Naive thymus-derived CD4-positive, alpha-beta T cell (primary cell): ENCODE measurements at regions not wholly inside any gene's neighbourhood (a gene's known extent, or its start where the extent isn't known, plus 50 kb on each side); places are given as distances from the start of the nearest gene placed in this dataset.

Experiments
- ATAC-seq: fragments of 150-1000 bp; cut with Tn5 transposase; 2 replicates; pipeline ENCODE4 v1.10.0; 2021; ENCODE audit warnings: mild to moderate bottlenecking, moderate library complexity
- CTCF ChIA-PET: fragments of 350-600 bp; sonication (Branson Sonifier 250); formaldehyde crosslinking; loops from one replicate; lab custom pipeline; 2021; ENCODE audit warnings: antibody characterized with exemption; lab: Charles Lee
- POLR2A ChIA-PET: fragments of 350-600 bp; sonication (Branson Sonifier 250); formaldehyde crosslinking; loops from one replicate; lab custom pipeline; 2021; ENCODE audit warnings: antibody characterized with exemption, inconsistent platforms; lab: Charles Lee
- DNase-seq, 9 donors: peaks; one replicate each; pipeline versions ENCODE4 v3.0.0 to v3.0.0-alpha.2; 2020 to 2022; ENCODE audit warnings: mixed read lengths in 1 of 9
- H3K27ac ChIP-seq: one replicate; pipeline ENCODE4 v1.7.0; 2013; ENCODE audit warnings: mild to moderate bottlenecking, low read depth, low read length, moderate library complexity
- H3K27me3 ChIP-seq, 2 donors: one replicate each; pipeline ENCODE4 v1.7.0; 2013; ENCODE audit warnings: low read length in 2 of 2, mild to moderate bottlenecking in 2 of 2, moderate library complexity in 2 of 2; ENCODE audit not compliant: control insufficient read depth in 2 of 2, insufficient read depth in 2 of 2
- H3K36me3 ChIP-seq, 3 experiments: 1 replicate in 2 of 3; 2 replicates in 1 of 3; pipeline ENCODE4 v1.7.0; 2013; ENCODE audit warnings: low read length in 3 of 3, mild to moderate bottlenecking in 3 of 3, moderate library complexity in 1 of 3; ENCODE audit not compliant: insufficient read depth in 3 of 3, control insufficient read depth in 2 of 3
- H3K4me1 ChIP-seq, 2 donors: one replicate each; pipeline ENCODE4 v1.7.0; 2013; ENCODE audit warnings: low read length in 2 of 2, mild to moderate bottlenecking in 2 of 2, moderate library complexity in 1 of 2; ENCODE audit not compliant: control insufficient read depth in 2 of 2, insufficient read depth in 2 of 2
- H3K4me3 ChIP-seq: 2 replicates; pipeline ENCODE4 v1.7.0; 2013; ENCODE audit warnings: mild to moderate bottlenecking, low read length
- H3K9me3 ChIP-seq, 3 experiments: 1 replicate in 2 of 3; 2 replicates in 1 of 3; pipeline ENCODE4 v1.7.0; 2013; ENCODE audit warnings: low read length in 3 of 3; ENCODE audit not compliant: control insufficient read depth in 2 of 3
- H3K27ac Mint-ChIP-seq, 9 donors: one replicate each; pipeline ENCODE4 v1.8.0; 2020 to 2022; ENCODE audit warnings: mixed read lengths in 9 of 9, mild to moderate bottlenecking in 8 of 9, moderate library complexity in 5 of 9, inconsistent platforms in 2 of 9
- H3K27me3 Mint-ChIP-seq, 5 donors: one replicate each; pipeline ENCODE4 v1.8.0; 2021 to 2022; ENCODE audit warnings: mixed read lengths in 5 of 5, mild to moderate bottlenecking in 1 of 5
- H3K36me3 Mint-ChIP-seq, 5 donors: one replicate each; pipeline ENCODE4 v1.8.0; 2020 to 2022; ENCODE audit warnings: mixed read lengths in 5 of 5, mild to moderate bottlenecking in 3 of 5, inconsistent platforms in 1 of 5
- H3K4me1 Mint-ChIP-seq, 7 donors: one replicate each; pipeline ENCODE4 v1.8.0; 2020 to 2022; ENCODE audit warnings: mixed read lengths in 7 of 7, mild to moderate bottlenecking in 3 of 7, inconsistent platforms in 1 of 7
- H3K4me3 Mint-ChIP-seq, 10 donors: one replicate each; pipeline ENCODE4 v1.8.0; 2020 to 2022; ENCODE audit warnings: mild to moderate bottlenecking in 10 of 10, mixed read lengths in 10 of 10, moderate library complexity in 6 of 10, inconsistent platforms in 2 of 10
- H3K9me3 Mint-ChIP-seq, 11 donors: one replicate each; pipeline ENCODE4 v1.8.0; 2020 to 2022; ENCODE audit warnings: mixed read lengths in 11 of 11, mild to moderate bottlenecking in 4 of 11, inconsistent platforms in 1 of 11, moderate library complexity in 1 of 11
- intact Hi-C, 2 donors: fragments of 100-400 bp; cut with micrococcal nuclease; formaldehyde crosslinking; loops; one replicate each; pipeline ENCODE4 v1.15.1; 2023

DNA sequence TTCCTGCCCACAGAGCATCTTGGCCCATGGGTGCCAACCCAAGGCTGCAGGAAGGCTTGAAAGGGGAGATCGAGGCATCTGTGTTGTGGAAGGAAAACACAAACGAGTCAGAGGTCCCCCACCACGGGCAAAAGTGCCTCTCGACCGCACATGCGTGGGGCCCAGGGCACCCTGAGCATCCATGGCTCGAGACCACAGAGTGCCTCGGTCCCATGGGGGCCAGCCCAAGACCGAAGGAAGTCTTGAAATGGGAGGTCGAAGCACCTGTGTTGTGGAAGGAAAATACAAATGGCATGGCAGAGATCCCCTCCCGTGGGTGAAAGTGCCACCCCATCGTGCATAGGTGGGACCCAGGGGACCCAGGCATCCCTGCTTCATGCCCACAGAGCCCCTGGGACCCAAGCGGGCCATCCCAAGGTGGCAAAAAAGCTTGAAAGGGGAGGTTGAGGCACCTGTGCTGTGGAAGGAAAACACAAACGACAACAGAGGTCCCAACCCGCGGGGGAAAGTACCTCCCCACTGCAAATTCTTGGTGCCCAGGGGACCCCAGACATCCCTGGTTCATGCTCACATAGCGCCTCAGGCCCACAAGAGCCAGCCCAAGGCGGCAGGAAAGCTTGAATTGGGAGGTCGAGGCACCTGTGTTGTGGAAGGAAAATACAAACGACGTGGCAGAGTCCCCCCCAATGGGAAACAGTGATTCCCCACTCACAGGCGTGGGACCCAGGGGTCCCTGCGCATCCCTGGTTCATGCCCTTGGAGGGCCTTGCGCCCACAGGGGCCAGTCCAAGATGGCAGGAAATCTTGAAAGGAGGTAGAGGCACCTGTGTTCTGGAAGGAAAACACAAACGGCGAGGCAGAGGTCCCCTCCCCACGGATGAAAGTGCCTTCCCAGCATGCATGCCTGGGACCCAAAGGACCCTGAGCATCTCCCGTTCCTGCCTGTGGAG is 373.0 kb downstream of the ALG10 start:
- no peaks in the 10 kb centered on the region for H3K4me1 Mint-ChIP-seq
- peak in 1 of 9 donors; percentile 11 for DNase-seq
- H3K9me3 Mint-ChIP-seq, result peaks cover 0 to 53% (median 18%) of the 10 kb centered on the region in 11 donors
- peaks cover 0 to 21% (median 0%) of the 10 kb centered on the region in 5 donors for H3K27me3 Mint-ChIP-seq
- no peaks in the 10 kb centered on the region for H3K27me3 ChIP-seq
- no peak for ATAC-seq
- ChIA-PET POLR2A (no interaction called here), CTCF (no interaction called here)
- intact Hi-C loops, result no loop called here
- H3K9me3 ChIP-seq, result peaks cover 0 to 57% (median 0%) of the 10 kb centered on the region in 3 experiments
- H3K4me3 Mint-ChIP-seq, result no peak overlapping the region
- H3K4me3 ChIP-seq, result no peak overlapping the region
- no peak overlapping the region for H3K27ac ChIP-seq
- peaks cover 0 to 10% (median 0%) of the 10 kb centered on the region in 5 donors for H3K36me3 Mint-ChIP-seq
- H3K36me3 ChIP-seq, result no peaks in the 10 kb centered on the region
- H3K4me1 ChIP-seq, result no peaks in the 10 kb centered on the region
- H3K27ac Mint-ChIP-seq, result no peak overlapping the region

DNA sequence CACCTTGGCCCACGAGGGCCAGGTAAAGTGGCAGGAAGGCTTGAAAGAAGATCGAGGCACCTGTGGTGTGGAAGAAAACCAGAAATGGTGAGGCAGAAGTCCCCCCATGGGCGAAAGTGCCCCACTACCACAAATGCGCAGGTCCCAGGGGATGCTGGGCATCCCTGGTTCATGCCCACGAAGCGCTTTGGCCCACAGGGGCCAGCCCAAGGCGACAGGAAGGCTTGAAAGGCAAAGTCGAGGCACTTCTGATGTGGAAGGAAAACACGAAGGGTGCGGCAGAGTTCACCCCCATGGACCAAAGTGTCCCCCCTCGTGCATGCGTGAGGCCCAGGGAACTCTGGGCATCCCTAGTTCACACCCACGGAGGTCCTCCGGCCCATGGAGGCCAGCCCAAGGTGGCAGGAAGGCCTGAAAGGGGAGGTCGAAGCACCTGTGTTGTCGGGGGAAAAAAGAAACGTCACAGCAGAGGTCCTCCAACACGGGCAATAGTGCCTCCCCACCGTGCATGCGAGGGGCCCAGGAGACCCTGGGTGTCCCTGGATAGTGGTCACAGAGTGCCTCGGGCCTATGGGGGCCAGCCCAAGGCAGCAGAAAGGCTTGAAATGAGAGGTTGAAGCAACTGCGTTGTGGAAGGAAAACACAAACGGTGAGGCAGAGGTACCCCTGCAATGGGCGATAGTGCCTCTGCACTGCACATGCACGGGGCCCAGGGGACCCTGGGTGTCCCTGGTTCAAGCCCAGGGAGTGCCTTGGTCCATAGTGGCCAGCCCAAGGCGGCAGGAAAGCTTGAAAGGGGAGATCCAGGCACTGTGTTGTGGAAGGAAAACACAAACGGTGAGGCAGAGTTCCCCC is 373.9 kb downstream of the ALG10 start:
- H3K36me3 Mint-ChIP-seq, result peaks cover 0 to 19% (median 0%) of the 10 kb centered on the region in 5 donors
- DNase-seq, result peak in 1 of 9 donors; percentile 12
- peaks cover 0 to 50% (median 15%) of the 10 kb centered on the region in 11 donors for H3K9me3 Mint-ChIP-seq
- H3K27me3 Mint-ChIP-seq, result peaks cover 0 to 15% (median 0%) of the 10 kb centered on the region in 5 donors
- H3K27me3 ChIP-seq, result no peaks in the 10 kb centered on the region
- H3K4me3 Mint-ChIP-seq, result no peak overlapping the region
- no peak overlapping the region for H3K4me3 ChIP-seq
- no peak for ATAC-seq
- no peaks in the 10 kb centered on the region for H3K4me1 ChIP-seq
- peaks cover 0 to 58% (median 0%) of the 10 kb centered on the region in 3 experiments for H3K9me3 ChIP-seq
- H3K27ac ChIP-seq, result no peak overlapping the region
- H3K4me1 Mint-ChIP-seq, result no peaks in the 10 kb centered on the region
- no peak overlapping the region for H3K27ac Mint-ChIP-seq
- intact Hi-C loops, result no loop called here
- H3K36me3 ChIP-seq, result no peaks in the 10 kb centered on the region
- POLR2A ChIA-PET, result no interaction called here
- CTCF ChIA-PET, result no interaction called here

DNA sequence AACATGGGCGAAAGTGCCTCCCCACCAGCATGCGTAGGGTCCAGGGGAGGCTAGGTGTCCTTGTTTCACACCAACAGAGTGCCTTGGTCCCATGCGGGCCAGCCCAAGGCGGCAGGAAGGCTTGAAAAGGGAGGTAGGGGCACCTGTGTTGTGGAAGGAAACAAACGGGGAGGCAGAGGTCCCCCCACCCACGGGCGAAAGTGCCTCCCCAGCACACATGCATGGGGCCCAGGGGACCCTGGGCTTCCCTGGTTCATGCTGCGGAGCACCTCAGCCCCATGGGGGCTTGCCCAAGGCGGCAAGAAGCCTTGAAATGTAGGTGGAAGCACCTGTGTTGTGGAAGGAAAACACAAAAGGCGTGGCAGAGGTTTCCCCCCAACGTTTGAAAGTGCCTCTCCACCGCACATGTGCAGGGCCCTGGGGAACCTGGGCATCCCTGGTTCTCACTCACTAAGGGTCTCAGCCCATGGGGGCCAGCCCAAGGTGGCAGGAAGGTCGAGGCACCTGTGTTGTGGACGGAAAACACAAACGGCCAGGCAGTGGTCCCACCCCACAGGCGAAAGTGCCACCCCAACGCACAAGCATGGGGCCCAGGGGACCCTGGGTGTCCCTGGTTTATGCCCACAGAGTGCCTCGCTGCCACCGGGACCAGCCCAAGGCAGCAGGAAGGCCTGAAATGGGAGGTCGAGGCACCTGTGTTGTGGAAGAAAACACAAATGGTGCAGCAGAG is 374.7 kb downstream of the ALG10 start:
- H3K27me3 ChIP-seq, result no peaks in the 10 kb centered on the region
- Mint-ChIP-seq H3K27me3 (peaks cover 0 to 15% (median 0%) of the 10 kb centered on the region in 5 donors), H3K27ac (no peak overlapping the region), H3K9me3 (peaks cover 0 to 50% (median 17%) of the 10 kb centered on the region in 11 donors), H3K4me1 (no peaks in the 10 kb centered on the region), H3K36me3 (peaks cover 0 to 24% (median 0%) of the 10 kb centered on the region in 5 donors), H3K4me3 (no peak overlapping the region)
- ATAC-seq, result no peak
- no peak overlapping the region for H3K4me3 ChIP-seq
- H3K27ac ChIP-seq, result no peak overlapping the region
- H3K36me3 ChIP-seq, result no peaks in the 10 kb centered on the region
- DNase-seq, result peak in 2 of 9 donors; percentile 1 to 7
- H3K9me3 ChIP-seq, result peaks cover 0 to 59% (median 0%) of the 10 kb centered on the region in 3 experiments
- intact Hi-C loops, result no loop called here
- ChIA-PET POLR2A (no interaction called here), CTCF (no interaction called here)
- H3K4me1 ChIP-seq, result no peaks in the 10 kb centered on the region

DNA sequence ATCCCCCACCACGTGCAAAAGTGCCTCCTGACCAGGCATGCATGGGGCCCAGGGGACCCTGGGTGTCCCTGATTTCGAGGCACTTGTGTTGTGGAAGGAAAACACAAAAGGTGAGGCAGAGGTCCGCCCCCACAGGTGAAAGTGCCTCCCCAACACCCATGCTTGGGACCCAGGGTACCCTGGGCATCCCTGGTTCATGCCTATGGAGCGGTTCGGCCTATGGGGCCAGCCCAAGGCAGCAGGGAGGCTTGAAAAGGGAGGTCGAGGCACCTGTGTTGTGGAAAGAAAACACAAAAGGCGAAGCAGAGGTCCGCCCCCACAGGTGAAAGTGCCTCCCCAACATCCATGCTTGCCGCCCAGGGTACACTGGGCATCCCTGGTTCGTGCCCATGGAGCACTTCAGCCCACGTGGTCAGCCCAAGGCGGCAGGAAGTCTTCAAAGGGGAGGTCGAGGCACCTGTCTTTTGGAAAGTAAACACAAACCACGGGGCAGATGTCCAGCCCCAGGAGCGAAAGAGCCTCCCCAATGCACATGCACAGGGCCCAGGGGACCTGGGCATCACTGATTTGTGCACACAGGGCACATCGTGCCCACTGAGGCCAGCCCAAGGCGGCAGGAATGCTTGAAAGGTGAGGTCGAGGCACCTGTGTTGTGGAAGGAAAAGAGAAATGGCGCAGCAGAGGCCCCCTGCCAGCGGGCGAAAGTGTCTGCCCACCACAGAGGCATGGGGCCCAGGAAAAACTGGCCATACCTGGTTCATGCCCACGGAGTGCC is 375.5 kb downstream of the ALG10 start:
- CTCF ChIA-PET, result no interaction called here
- Histone ChIP-seq H3K4me1 (no peaks in the 10 kb centered on the region), H3K9me3 (peaks cover 0 to 63% (median 0%) of the 10 kb centered on the region in 3 experiments), H3K4me3 (no peak overlapping the region), H3K27ac (no peak overlapping the region), H3K36me3 (no peaks in the 10 kb centered on the region), H3K27me3 (no peaks in the 10 kb centered on the region)
- no peak overlapping the region for H3K4me3 Mint-ChIP-seq
- peak overlapping the region in 1 of 9 donors; percentile 55 for H3K27ac Mint-ChIP-seq
- no peaks in the 10 kb centered on the region for H3K4me1 Mint-ChIP-seq
- DNase-seq, result peak in 1 of 9 donors; percentile 4
- H3K9me3 Mint-ChIP-seq, result peaks cover 0 to 58% (median 18%) of the 10 kb centered on the region in 11 donors
- POLR2A ChIA-PET, result no interaction called here
- intact Hi-C loops, result no loop called here
- no peak for ATAC-seq
- peaks cover 0 to 14% (median 0%) of the 10 kb centered on the region in 5 donors for H3K27me3 Mint-ChIP-seq
- peaks cover 0 to 30% (median 0%) of the 10 kb centered on the region in 5 donors for H3K36me3 Mint-ChIP-seq

DNA sequence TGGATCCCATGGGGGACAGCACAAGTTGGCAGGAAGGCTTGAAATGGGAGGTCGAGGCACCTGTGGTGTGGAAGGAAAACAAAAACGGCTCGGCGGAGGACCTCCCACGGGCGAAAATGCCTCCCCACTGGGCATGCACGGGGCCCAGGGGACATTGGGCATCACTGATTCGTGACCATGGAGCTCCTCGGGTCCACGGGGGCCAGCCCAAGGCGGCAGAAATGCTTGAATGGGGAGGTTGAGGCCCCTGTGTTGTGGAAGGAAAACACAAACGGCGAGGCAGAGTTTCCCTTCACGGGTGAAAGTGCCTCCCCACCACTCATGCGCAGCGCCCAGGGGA is 376.0 kb downstream of the ALG10 start:
- Mint-ChIP-seq H3K27ac (no peak overlapping the region), H3K9me3 (peaks cover 0 to 59% (median 22%) of the 10 kb centered on the region in 11 donors), H3K4me1 (no peaks in the 10 kb centered on the region), H3K27me3 (peaks cover 0 to 9% (median 0%) of the 10 kb centered on the region in 5 donors), H3K36me3 (peaks cover 0 to 30% (median 0%) of the 10 kb centered on the region in 5 donors), H3K4me3 (no peak overlapping the region)
- Histone ChIP-seq H3K9me3 (peaks cover 0 to 63% (median 0%) of the 10 kb centered on the region in 3 experiments), H3K4me1 (no peaks in the 10 kb centered on the region), H3K36me3 (no peaks in the 10 kb centered on the region), H3K27me3 (no peaks in the 10 kb centered on the region), H3K4me3 (no peak overlapping the region), H3K27ac (no peak overlapping the region)
- CTCF ChIA-PET, result no interaction called here
- ATAC-seq (no peak), DNase-seq (no peak)
- intact Hi-C loops, result no loop called here
- POLR2A ChIA-PET, result no interaction called here
